Nephron progenitor cell (in vitro differentiated cells): ENCODE measurements at regions not wholly inside any gene's neighbourhood (a gene's known extent, or its start where the extent isn't known, plus 50 kb on each side); places are given as distances from the start of the nearest gene placed in this dataset.

Experiments
- DNase-seq: peaks from one replicate; pipeline ENCODE4 v3.0.0; 2021
- H3K27ac Mint-ChIP-seq: 2 replicates; pipeline ENCODE4 v1.8.0; 2021; ENCODE audit warnings: mild to moderate bottlenecking, moderate library complexity, mixed read lengths
- H3K27me3 Mint-ChIP-seq: 2 replicates; pipeline ENCODE4 v1.8.0; 2021; ENCODE audit warnings: mild to moderate bottlenecking, low read depth, mixed read lengths; ENCODE audit not compliant: poor library complexity
- H3K36me3 Mint-ChIP-seq: 2 replicates; pipeline ENCODE4 v1.8.0; 2021; ENCODE audit warnings: low read depth, mixed read lengths
- H3K4me1 Mint-ChIP-seq: 2 replicates; pipeline ENCODE4 v1.8.0; 2021; ENCODE audit warnings: mixed read lengths
- H3K4me3 Mint-ChIP-seq: 2 replicates; pipeline ENCODE4 v1.8.0; 2021; ENCODE audit warnings: mild to moderate bottlenecking, moderate library complexity, mixed read lengths
- H3K9me3 Mint-ChIP-seq: 2 replicates; pipeline ENCODE4 v1.8.0; 2021; ENCODE audit warnings: mild to moderate bottlenecking, moderate library complexity, mixed read lengths
- CTCF ChIP-seq: fragments of 200-600 bp; sonication (generic); IDR thresholded peaks from 2 replicates; pipeline ENCODE4 v1.5.0; 2021; ENCODE audit warnings: antibody characterized with exemption

- Mint-ChIP-seq H3K27ac (peak overlapping the region; percentile 44), H3K4me3 (no peak overlapping the region), H3K27me3 (no peaks in the 10 kb centered on the region), H3K9me3 (peaks cover 3% of the 10 kb centered on the region), H3K36me3 (no peaks in the 10 kb centered on the region), H3K4me1 (peaks cover 26% of the 10 kb centered on the region)
- no peak for TF ChIP-seq CTCF
- peak; percentile 13 for DNase-seq
Measured at GRCh38 chr7:12475362-12476063, 71.8 kb upstream of the VWDE start.

- no peak for TF ChIP-seq CTCF
- Mint-ChIP-seq H3K9me3 (peaks cover 3% of the 10 kb centered on the region), H3K4me1 (peaks cover 26% of the 10 kb centered on the region)
Measured at GRCh38 chr7:12477620-12478019, 74.0 kb upstream of the VWDE start.

GRCh38 chr7:12481722-12482121, 78.1 kb upstream of the VWDE start:
- TF ChIP-seq CTCF, result no peak

More at GRCh38 chr7:12477620-12478019, 74.0 kb upstream of the VWDE start:
- Mint-ChIP-seq H3K27me3 (no peaks in the 10 kb centered on the region), H3K36me3 (no peaks in the 10 kb centered on the region), H3K4me3 (no peak overlapping the region), H3K27ac (no peak overlapping the region)
- no peak for DNase-seq

GRCh38 chr7:12485845-12486244, 82.2 kb upstream of the VWDE start:
- H3K27ac Mint-ChIP-seq, result no peak overlapping the region
- no peak for DNase-seq
- no peaks in the 10 kb centered on the region for H3K9me3 Mint-ChIP-seq
- no peak for TF ChIP-seq CTCF
- no peaks in the 10 kb centered on the region for H3K27me3 Mint-ChIP-seq
- no peaks in the 10 kb centered on the region for H3K4me1 Mint-ChIP-seq
- H3K4me3 Mint-ChIP-seq, result no peak overlapping the region
- no peaks in the 10 kb centered on the region for H3K36me3 Mint-ChIP-seq

More at GRCh38 chr7:12481722-12482121, 78.1 kb upstream of the VWDE start:
- H3K36me3 Mint-ChIP-seq, result no peaks in the 10 kb centered on the region
- no peak overlapping the region for H3K27ac Mint-ChIP-seq
- H3K4me1 Mint-ChIP-seq, result no peaks in the 10 kb centered on the region
- H3K9me3 Mint-ChIP-seq, result no peaks in the 10 kb centered on the region
- DNase-seq, result no peak
- H3K4me3 Mint-ChIP-seq, result no peak overlapping the region
- H3K27me3 Mint-ChIP-seq, result no peaks in the 10 kb centered on the region

- Mint-ChIP-seq H3K27ac (no peak overlapping the region), H3K4me3 (no peak overlapping the region), H3K36me3 (no peaks in the 10 kb centered on the region), H3K4me1 (no peaks in the 10 kb centered on the region), H3K27me3 (no peaks in the 10 kb centered on the region), H3K9me3 (no peaks in the 10 kb centered on the region)
- TF ChIP-seq CTCF, result no peak
- no peak for DNase-seq
Measured at GRCh38 chr7:12488341-12488740, 82.2 kb upstream of the SCIN start.

- H3K27me3 Mint-ChIP-seq, result no peaks in the 10 kb centered on the region
- H3K36me3 Mint-ChIP-seq, result no peaks in the 10 kb centered on the region
- no peak for DNase-seq
- TF ChIP-seq CTCF, result peak; percentile 54
- H3K4me3 Mint-ChIP-seq, result no peak overlapping the region
- no peaks in the 10 kb centered on the region for H3K9me3 Mint-ChIP-seq
- no peaks in the 10 kb centered on the region for H3K4me1 Mint-ChIP-seq
- H3K27ac Mint-ChIP-seq, result no peak overlapping the region
Measured at GRCh38 chr7:12490107-12490688, 80.3 kb upstream of the SCIN start.
